ENCODE measurements at regions not wholly inside any gene's neighbourhood (a gene's known extent, or its start where the extent isn't known, plus 50 kb on each side); places are given as distances from the start of the nearest gene placed in this dataset.
"Not testable (repeated sequence)": the region's sequence is repeated elsewhere in the genome, so short reads cannot be mapped to it uniquely, and the experiment has no call there.

DNA sequence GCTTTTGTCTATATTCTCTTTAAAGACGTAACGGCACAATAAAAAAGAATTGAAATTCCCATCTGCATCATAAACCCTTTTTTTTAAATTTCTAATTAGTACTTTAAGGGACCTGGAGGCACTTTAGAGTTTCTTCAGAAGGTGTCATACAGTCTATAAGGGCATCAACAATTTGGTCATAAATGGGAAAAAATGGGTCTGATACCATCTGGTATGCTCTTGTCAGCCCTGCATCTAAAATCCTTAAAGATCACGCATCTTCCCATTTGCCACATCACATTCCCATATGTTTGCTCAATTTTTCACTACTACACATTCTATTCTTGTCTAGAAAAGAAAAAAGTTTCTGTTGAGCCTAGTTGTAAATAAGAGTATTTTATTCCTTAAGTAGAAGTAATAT lies 53.8 kb downstream of the COX7C start:
- DNase-seq (ENCODE audit: low spot score): no peak

- DNase-seq (ENCODE audit: low spot score): no peak
Measured at GRCh38 chr5:86674069-86674468, 56.3 kb downstream of the COX7C start.

DNA sequence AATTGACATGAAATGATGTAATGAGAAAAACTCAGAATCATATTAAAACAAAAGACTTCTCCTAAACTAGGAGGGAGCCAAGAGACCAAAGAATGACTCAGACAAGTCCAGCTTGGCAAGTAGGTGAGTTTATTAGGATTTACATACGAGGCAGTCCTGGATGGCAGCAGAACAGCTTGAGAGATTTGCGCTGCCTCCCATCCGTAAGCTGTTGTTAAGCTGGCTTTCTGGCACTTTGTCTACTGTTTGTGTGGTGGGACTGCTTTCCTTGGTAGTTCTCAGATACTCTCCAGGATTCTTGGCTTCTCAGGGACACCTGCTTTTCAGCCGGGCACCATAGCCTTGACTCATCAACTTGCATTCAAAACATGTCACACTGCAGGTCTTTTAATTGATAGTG lies 57.6 kb downstream of the COX7C start:
- DNase-seq (ENCODE audit: low spot score): no peak

DNA sequence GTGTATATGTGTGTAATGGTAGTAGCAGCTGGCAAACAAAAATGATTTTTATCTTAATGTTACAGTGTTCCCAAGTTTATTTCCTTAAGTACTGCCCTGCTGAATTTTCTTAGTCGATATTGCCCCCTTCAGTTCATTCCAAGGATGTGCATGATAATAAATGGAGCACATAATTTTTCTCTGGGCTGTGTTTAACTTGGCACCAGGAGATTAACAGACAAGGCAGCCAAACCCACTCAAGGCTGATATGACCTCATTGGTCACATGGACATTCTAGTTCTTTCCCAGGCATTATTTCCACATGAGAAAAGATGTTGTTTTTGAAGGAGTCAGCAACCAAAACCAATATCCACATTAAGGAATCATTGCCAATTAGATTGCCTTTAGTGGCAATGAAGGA lies 61.8 kb downstream of the COX7C start:
- peak; percentile 45 for DNase-seq (ENCODE audit: low spot score)

- no peak for DNase-seq (ENCODE audit: low spot score)
Measured at GRCh38 chr5:86679949-86680348, 62.2 kb downstream of the COX7C start.

GRCh38 chr5:86684222-86684621 lies 66.5 kb downstream of the COX7C start:
- DNase-seq (ENCODE audit: low spot score): no peak

GRCh38 chr5:86686046-86686445 lies 68.3 kb downstream of the COX7C start:
- no peak for DNase-seq (ENCODE audit: low spot score)

- DNase-seq (ENCODE audit: low spot score): no peak
Measured at GRCh38 chr5:86688406-86688805, 70.7 kb downstream of the COX7C start.

DNA sequence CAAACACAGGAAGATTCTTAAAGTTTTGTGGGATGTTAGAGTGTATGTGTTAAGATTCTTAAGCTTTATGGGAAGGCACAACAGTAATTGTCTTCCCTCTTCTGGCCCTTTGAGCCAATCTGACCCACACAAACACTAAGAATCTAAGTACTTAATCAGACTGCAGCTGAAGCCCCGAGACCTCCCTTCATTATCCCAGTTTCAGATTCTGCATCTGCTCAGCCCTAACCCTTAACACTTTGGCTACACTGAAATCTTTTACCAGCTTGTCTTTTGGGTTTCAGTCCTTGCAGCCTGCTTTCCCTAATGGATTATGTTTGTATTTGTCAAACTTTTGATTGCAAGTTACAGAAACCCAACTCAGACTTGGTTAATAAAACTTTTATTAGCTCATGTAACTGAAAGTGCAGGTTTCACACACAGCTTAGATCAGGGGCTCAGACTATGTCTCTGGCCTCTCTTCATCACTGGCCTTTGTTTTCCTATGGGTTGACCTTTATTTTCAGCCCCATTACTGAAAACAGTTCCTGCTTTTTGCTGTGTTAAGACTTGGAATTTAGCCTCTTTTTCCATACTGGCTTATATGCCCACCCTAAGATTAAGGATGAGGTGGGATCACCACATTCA lies 71.5 kb downstream of the COX7C start:
- no peak for DNase-seq (ENCODE audit: low spot score)

- DNase-seq (ENCODE audit: low spot score): no peak
Measured at GRCh38 chr5:86709157-86709881, 91.6 kb downstream of the COX7C start.

DNA sequence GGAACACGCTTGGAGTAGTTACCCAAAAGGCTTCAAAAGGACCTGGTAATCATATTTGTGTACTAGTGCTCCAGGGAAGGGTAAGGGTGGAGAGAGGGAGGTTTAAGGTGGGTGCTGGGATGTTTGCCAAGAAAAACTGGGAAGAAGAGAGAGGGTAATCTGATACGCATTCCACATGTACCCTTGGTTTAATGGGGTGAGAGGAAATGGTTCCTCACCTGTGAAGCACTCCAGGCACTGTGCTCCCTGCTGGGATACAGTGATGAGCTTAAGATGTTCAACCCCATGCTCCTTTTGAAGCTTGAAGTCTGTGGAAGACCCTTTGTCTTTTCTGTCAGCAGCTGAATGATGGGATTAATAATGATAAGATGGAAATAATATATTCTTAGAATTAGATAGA lies 98.4 kb downstream of the COX7C start:
- DNase-seq (ENCODE audit: low spot score): no peak

- not testable (repeated sequence) for DNase-seq (ENCODE audit: low spot score)
Measured at GRCh38 chr5:86731319-86732117, 113.8 kb downstream of the COX7C start.

GRCh38 chr5:86735370-86735769 lies 117.6 kb downstream of the COX7C start:
- no peak for DNase-seq (ENCODE audit: low spot score)

- DNase-seq (ENCODE audit: low spot score): no peak
Measured at GRCh38 chr5:86737579-86737978, 119.8 kb downstream of the COX7C start.

DNA sequence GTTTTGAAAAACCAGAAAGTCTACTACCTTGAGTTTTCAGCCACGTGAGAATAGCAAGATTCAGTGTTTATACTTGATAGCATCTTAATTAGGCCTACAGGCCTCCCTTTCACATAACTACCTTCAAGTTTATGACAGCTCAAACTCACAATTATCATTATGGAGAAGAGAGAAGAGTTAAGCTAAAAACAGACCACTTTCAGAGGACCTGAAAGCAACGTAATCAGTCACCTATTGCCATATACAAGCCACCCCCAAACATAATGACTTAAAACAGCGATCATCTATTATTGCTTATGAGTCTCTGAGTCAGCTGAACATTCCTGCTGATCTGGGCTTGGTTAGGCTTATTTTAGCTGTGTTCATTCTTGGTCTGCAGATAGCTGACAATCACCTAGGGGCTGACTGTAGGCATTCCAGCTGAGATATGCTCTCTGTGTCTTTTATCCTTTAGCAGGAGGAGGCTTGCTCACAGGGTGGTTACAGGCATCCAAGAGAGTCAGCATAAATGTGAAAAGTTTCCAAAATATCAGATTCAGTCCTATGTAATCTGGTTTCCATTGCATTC lies 130.9 kb downstream of the COX7C start:
- no peak for DNase-seq (ENCODE audit: low spot score)

DNA sequence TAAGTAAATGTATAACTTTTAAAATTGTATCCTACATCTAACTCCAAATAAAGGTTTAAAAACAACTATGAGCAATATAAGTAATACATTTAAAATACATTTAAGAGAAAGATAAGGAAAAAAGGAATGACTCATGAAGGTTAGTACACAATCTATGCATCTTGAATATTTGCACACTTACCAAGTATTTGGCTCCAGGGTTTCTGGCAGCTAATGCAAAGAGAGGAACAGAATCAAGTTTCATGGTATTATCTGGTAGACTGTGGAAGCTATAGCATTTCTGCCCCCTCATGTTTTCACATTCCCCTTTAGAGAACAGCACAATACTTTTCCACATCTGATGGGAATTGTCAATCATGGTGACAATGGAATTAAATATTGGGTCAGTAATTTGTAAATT lies 132.1 kb downstream of the COX7C start:
- no peak for DNase-seq (ENCODE audit: low spot score)

DNA sequence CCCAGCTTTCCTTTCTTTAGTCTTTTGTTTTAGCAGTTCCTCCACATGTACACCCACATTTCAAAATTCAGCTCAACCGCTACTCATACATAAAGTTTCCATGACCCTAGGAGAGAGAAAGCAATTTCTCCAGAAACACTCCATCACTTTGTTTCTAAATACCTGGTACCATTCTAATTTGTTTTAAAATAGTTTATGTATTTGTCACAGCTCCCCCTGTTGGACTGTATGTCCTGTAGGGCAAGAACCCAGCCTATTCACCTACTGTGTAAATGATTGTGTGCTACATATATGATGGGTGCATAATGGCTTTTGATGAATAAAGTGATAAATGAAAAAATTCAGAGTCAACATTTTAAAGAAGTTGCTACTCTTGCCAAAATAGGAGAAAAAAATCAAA lies 139.1 kb downstream of the COX7C start:
- DNase-seq (ENCODE audit: low spot score): no peak

DNA sequence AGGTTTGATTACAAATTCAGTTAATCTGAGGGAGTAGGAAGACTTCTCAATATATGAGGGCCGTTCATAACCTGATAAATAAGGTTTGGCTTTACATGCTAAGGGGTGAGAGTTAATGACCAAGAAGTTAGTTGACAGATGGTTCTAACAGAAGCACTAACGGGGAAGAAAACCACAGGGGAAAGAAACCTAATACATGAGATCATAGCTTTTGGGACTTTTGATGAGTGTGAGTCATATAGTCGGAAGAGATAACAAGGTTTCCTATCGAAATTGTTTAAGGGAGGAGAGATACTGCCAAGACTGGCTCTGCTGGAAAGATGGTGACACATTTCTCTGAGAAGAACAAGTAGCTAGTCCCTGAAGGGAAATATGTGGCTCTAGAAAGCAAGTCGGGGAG lies 140.1 kb downstream of the COX7C start:
- no peak for DNase-seq (ENCODE audit: low spot score)

DNA sequence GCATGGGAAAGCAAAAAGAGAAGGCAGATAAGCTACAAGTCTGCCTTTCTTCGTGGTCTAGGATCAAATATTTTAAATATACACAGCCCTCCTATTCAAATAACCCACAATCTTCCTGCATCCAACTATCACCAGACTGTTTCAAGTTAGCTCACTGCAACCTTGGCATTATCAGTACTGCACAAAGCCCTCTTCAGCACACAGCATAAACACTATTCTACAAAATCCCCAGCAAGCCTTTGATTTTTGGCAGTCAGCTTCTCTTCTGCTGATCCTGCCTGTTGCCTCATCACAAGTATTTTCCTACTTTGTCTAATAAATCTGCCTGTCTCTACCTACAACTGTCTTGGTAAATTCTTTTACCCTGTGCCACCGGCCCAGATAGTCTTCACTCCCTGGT lies 142.9 kb downstream of the COX7C start:
- DNase-seq (ENCODE audit: low spot score): no peak

GRCh38 chr5:86763929-86764328 lies 146.2 kb downstream of the COX7C start:
- DNase-seq (ENCODE audit: low spot score): no peak

- no peak for DNase-seq (ENCODE audit: low spot score)
Measured at GRCh38 chr5:86765778-86766502, 148.2 kb downstream of the COX7C start.

DNA sequence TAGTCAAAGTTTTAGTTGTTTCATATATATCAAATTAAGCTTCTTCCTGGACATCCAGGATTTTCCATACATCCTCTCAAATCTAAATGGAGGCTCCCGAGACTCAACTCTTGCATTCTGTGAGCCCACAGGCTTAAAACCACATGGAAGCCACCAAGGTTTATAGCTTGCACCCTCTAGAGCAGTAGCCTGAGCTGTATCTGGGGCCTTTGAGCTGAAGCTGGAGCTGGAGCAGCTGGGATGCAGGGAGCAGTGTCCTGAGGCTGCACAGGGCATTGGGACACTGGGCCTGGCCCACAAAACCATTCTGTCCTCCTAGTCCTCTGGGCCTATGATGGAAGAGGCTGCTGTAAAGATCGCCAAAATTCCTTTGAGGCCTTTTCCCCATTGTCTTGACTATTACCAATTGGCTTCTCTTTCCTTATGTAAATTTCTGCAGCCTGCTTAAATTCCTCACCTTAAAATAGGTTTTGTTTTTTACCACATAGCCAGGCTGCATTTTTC lies 151.0 kb downstream of the COX7C start:
- DNase-seq (ENCODE audit: low spot score): no peak
